Right lobe of liver (tissue), 6 donors: ENCODE measurements at regions not wholly inside any gene's neighbourhood (a gene's known extent, or its start where the extent isn't known, plus 50 kb on each side); places are given as distances from the start of the nearest gene placed in this dataset.

ENCODE experiments used
- ATAC-seq, 4 donors: fragments of 200-7000 bp; cut with Tn5 transposase; one replicate each; pipeline ENCODE4 v1.9.1; 2020; ENCODE audit warnings: mild to moderate bottlenecking in 4 of 4, moderate library complexity in 4 of 4
- DNase-seq, 3 donors: peaks; one replicate each; pipeline ENCODE4 v3.0.0-alpha.2; 2020
- H3K27ac ChIP-seq, 3 donors: fragments of 200-600 bp; one replicate each; pipeline ENCODE4 v1.8.0; 2022
- H3K27me3 ChIP-seq, 2 donors: fragments of 200-600 bp; one replicate each; pipeline ENCODE4 v1.8.0; 2022
- H3K36me3 ChIP-seq, 4 donors: fragments of 200-600 bp; sonication (generic) in 1 of 4; one replicate each; pipeline versions ENCODE4 v1.5.1 to v1.8.0; 2017 to 2022; ENCODE audit warnings: control low read depth in 1 of 4
- H3K4me1 ChIP-seq, 4 donors: fragments of 200-600 bp; sonication (generic) in 1 of 4; one replicate each; pipeline versions ENCODE4 v1.5.1 to v1.8.0; 2017 to 2022; ENCODE audit warnings: control low read depth in 1 of 4
- H3K4me3 ChIP-seq, 3 donors: fragments of 200-600 bp; one replicate each; pipeline ENCODE4 v1.8.0; 2022
- H3K9me3 ChIP-seq, 4 donors: fragments of 200-600 bp; sonication (generic) in 1 of 4; one replicate each; pipeline versions ENCODE4 v1.5.1 to v1.8.0; 2017 to 2022; ENCODE audit warnings: control low read depth in 1 of 4
- CTCF ChIP-seq, 4 donors: fragments of 200-600 bp in 3 of 4; fragments of 450-650 bp in 1 of 4; IDR thresholded peaks; one replicate each; pipeline versions ENCODE4 v1.5.1 to v1.8.0; 2016 to 2022; ENCODE audit warnings: antibody characterized with exemption in 4 of 4, mild to moderate bottlenecking in 2 of 4
- POLR2A ChIP-seq: fragments of 450-650 bp; IDR thresholded peaks from one replicate; pipeline ENCODE4 v1.6.1; 2017; ENCODE audit warnings: antibody characterized with exemption, mild to moderate bottlenecking
- WGBS: methylation state at CpG from one replicate; pipeline ENCODE4 v1.1.6; 2018; ENCODE audit warnings: low coverage, low lambda C conversion rate; ENCODE audit not compliant: insufficient coverage; ENCODE audit errors: missing lambda C conversion rate; 5-methylcytosine and 5-hydroxymethylcytosine counted together
- intact Hi-C, 2 donors: fragments of 100-400 bp; cut with DNase I; formaldehyde crosslinking; loops; one replicate each; pipeline versions ENCODE4 v1.11.2 to v1.14.1; 2022
- donor health status: DM: no; HTN: yes; CAD: no.
- donor health status: DM: no; HTN: no; CAD: no.
- donor health status: DM: no; HTN: no; CAD: no.
- donor health status: DM: no; HTN: yes; CAD: no.
- donor health status: DM: no; HTN: yes; CAD: no.

- Histone ChIP-seq H3K9me3 (no peaks in the 10 kb centered on the region), H3K4me1 (no peaks in the 10 kb centered on the region), H3K36me3 (no peaks in the 10 kb centered on the region), H3K4me3 (no peak overlapping the region), H3K27ac (no peak overlapping the region), H3K27me3 (no peaks in the 10 kb centered on the region)
- WGBS, result 71% methylated on average over 1 of the region's 1 CpG
- DNase-seq (no peak), ATAC-seq (no peak)
- intact Hi-C loops, result no loop called here
- TF ChIP-seq CTCF (IDR thresholded peaks at IDR 0.05) (no peak), POLR2A (no peak)
These were observed 692.4 kb downstream of the KCNT2 start for GRCh38 chr1:195915826-195916225.

- no peak overlapping the region for H3K27ac ChIP-seq
- no peaks in the 10 kb centered on the region for H3K4me1 ChIP-seq
- WGBS, result 83% methylated on average over 6 of the region's 6 CpGs
- no peaks in the 10 kb centered on the region for H3K36me3 ChIP-seq
- ATAC-seq (no peak), DNase-seq (no peak)
- intact Hi-C loops, result no loop called here
- no peak for TF ChIP-seq CTCF (IDR thresholded peaks at IDR 0.05)
- TF ChIP-seq POLR2A, result no peak
- no peaks in the 10 kb centered on the region for H3K27me3 ChIP-seq
- no peak overlapping the region for H3K4me3 ChIP-seq
- H3K9me3 ChIP-seq, result no peaks in the 10 kb centered on the region
These were observed 699.2 kb downstream of the KCNT2 start for GRCh38 chr1:195909061-195909460.

GRCh38 chr1:195908121-195908520, 700.1 kb downstream of the KCNT2 start:
- WGBS, result 44% methylated on average over 1 of the region's 1 CpG
- no peak overlapping the region for H3K27ac ChIP-seq
- TF ChIP-seq POLR2A (no peak), CTCF (IDR thresholded peaks at IDR 0.05) (no peak)
- intact Hi-C loops, result no loop called here
- DNase-seq (no peak), ATAC-seq (no peak)
- H3K9me3 ChIP-seq, result no peaks in the 10 kb centered on the region
- H3K27me3 ChIP-seq, result no peaks in the 10 kb centered on the region
- no peaks in the 10 kb centered on the region for H3K4me1 ChIP-seq
- H3K4me3 ChIP-seq, result no peak overlapping the region
- no peaks in the 10 kb centered on the region for H3K36me3 ChIP-seq

- no peak for TF ChIP-seq CTCF (IDR thresholded peaks at IDR 0.05)
- no peak for TF ChIP-seq POLR2A
- 38% methylated on average over 3 of the region's 3 CpGs for WGBS
- DNase-seq, result no peak
- Histone ChIP-seq H3K36me3 (no peaks in the 10 kb centered on the region), H3K9me3 (no peaks in the 10 kb centered on the region), H3K27ac (no peak overlapping the region), H3K4me1 (no peaks in the 10 kb centered on the region), H3K27me3 (no peaks in the 10 kb centered on the region), H3K4me3 (no peak overlapping the region)
- intact Hi-C loops, result no loop called here
- ATAC-seq, result no peak
These were observed 705.0 kb downstream of the KCNT2 start for GRCh38 chr1:195903203-195903602.

- no peaks in the 10 kb centered on the region for H3K9me3 ChIP-seq
- H3K4me3 ChIP-seq, result no peak overlapping the region
- no peak for DNase-seq
- H3K27me3 ChIP-seq, result no peaks in the 10 kb centered on the region
- ATAC-seq, result no peak
- H3K36me3 ChIP-seq, result no peaks in the 10 kb centered on the region
- TF ChIP-seq POLR2A (no peak), CTCF (IDR thresholded peaks at IDR 0.05) (no peak)
- no peaks in the 10 kb centered on the region for H3K4me1 ChIP-seq
- intact Hi-C loops, result no loop called here
- H3K27ac ChIP-seq, result no peak overlapping the region
- WGBS, result 62% methylated on average over 4 of the region's 4 CpGs
These were observed 705.5 kb downstream of the KCNT2 start for GRCh38 chr1:195902779-195903178.
